CD14-positive monocyte (primary cell): ENCODE measurements at regions not wholly inside any gene's neighbourhood (a gene's known extent, or its start where the extent isn't known, plus 50 kb on each side); places are given as distances from the start of the nearest gene placed in this dataset.

ENCODE experiments used
- DNase-seq, 3 donors: peaks; one replicate each; pipeline ENCODE4 v3.0.0-alpha.2; 2011 to 2022
- H2AFZ ChIP-seq: 2 replicates; pipeline ENCODE4 v1.6.0; 2012; ENCODE audit warnings: mild to moderate bottlenecking, low read depth, low read length, inconsistent platforms; ENCODE audit not compliant: insufficient read depth, poor library complexity, severe bottlenecking
- H3K27ac ChIP-seq, 2 donors: 1 replicate in 1 of 2; 2 replicates in 1 of 2; pipeline ENCODE4 v1.5.1; 2012 to 2013; ENCODE audit warnings: low read length in 2 of 2, control low read depth in 1 of 2, inconsistent platforms in 1 of 2, low read depth in 1 of 2, mild to moderate bottlenecking in 1 of 2
- H3K27me3 ChIP-seq, 2 donors: one replicate each; pipeline versions ENCODE4 v1.6.0 to v1.6.1; 2011 to 2013; ENCODE audit warnings: low read length in 2 of 2; ENCODE audit not compliant: control insufficient read depth in 2 of 2, insufficient read depth in 2 of 2
- H3K36me3 ChIP-seq, 2 donors: replicated peaks in 1 of 2; 1 replicate in 1 of 2; 2 replicates in 1 of 2; pipeline versions ENCODE4 v1.5.1 to v1.6.1; 2012 to 2013; ENCODE audit warnings: low read length in 2 of 2, control low read depth in 1 of 2, inconsistent platforms in 1 of 2, mild to moderate bottlenecking in 1 of 2; ENCODE audit not compliant: insufficient read depth in 2 of 2, control insufficient read depth in 1 of 2
- H3K4me1 ChIP-seq, 2 donors: 1 replicate in 1 of 2; 2 replicates in 1 of 2; pipeline versions ENCODE4 v1.5.1 to v1.6.1; 2012 to 2013; ENCODE audit warnings: low read length in 2 of 2, control low read depth in 1 of 2, inconsistent platforms in 1 of 2, mild to moderate bottlenecking in 1 of 2, moderate library complexity in 1 of 2; ENCODE audit not compliant: insufficient read depth in 2 of 2, control insufficient read depth in 1 of 2
- H3K4me2 ChIP-seq: replicated peaks from 2 replicates; pipeline ENCODE3; 2012; ENCODE audit warnings: low read length, moderate library complexity, mild to moderate bottlenecking; ENCODE audit not compliant: poor library complexity, severe bottlenecking; ENCODE audit errors: extremely low read depth
- H3K4me3 ChIP-seq, 3 experiments: fragments of 200-600 bp in 1 of 3; sonication (generic) in 1 of 3; replicated peaks in 1 of 3; 1 replicate in 2 of 3; 2 replicates in 1 of 3; pipeline ENCODE4 v1.5.1; 2011 to 2013; ENCODE audit warnings: low read length in 3 of 3, mild to moderate bottlenecking in 3 of 3, control low read depth in 2 of 3, low read depth in 2 of 3, inconsistent platforms in 1 of 3, moderate library complexity in 1 of 3
- H3K79me2 ChIP-seq: 2 replicates; pipeline ENCODE4 v1.6.0; 2012; ENCODE audit warnings: mild to moderate bottlenecking, control low read depth, inconsistent platforms, low read length, moderate library complexity; ENCODE audit not compliant: insufficient read depth
- H3K9ac ChIP-seq: 2 replicates; pipeline ENCODE4 v1.6.0; 2017; ENCODE audit warnings: low read length, mild to moderate bottlenecking; ENCODE audit not compliant: insufficient read depth, poor library complexity, severe bottlenecking
- H3K9me3 ChIP-seq, 2 donors: replicated peaks in 1 of 2; 1 replicate in 1 of 2; 2 replicates in 1 of 2; pipeline versions ENCODE4 v1.5.1 to v1.6.1; 2012 to 2013; ENCODE audit warnings: low read length in 2 of 2, control low read depth in 1 of 2; ENCODE audit not compliant: control insufficient read depth in 1 of 2, insufficient read depth in 1 of 2
- H4K20me1 ChIP-seq: 2 replicates; pipeline ENCODE4 v1.6.0; 2012; ENCODE audit warnings: mild to moderate bottlenecking, low read length, control low read depth, moderate library complexity; ENCODE audit not compliant: insufficient read depth
- H3K27ac Mint-ChIP-seq, 7 donors: one replicate each; pipeline ENCODE4 v1.8.0; 2020; ENCODE audit warnings: mild to moderate bottlenecking in 7 of 7, mixed read lengths in 7 of 7, moderate library complexity in 6 of 7, inconsistent platforms in 2 of 7
- H3K27me3 Mint-ChIP-seq, 3 donors: one replicate each; pipeline ENCODE4 v1.8.0; 2021 to 2022; ENCODE audit warnings: low read depth in 3 of 3, mild to moderate bottlenecking in 3 of 3, mixed read lengths in 3 of 3, moderate library complexity in 3 of 3, inconsistent platforms in 1 of 3
- H3K36me3 Mint-ChIP-seq, 2 donors: one replicate each; pipeline ENCODE4 v1.8.0; 2020; ENCODE audit warnings: mixed read lengths in 2 of 2, inconsistent platforms in 1 of 2, mild to moderate bottlenecking in 1 of 2
- H3K4me1 Mint-ChIP-seq: one replicate; pipeline ENCODE4 v1.8.0; 2020; ENCODE audit warnings: mild to moderate bottlenecking, mixed read lengths
- H3K4me3 Mint-ChIP-seq, 2 donors: one replicate each; pipeline ENCODE4 v1.8.0; 2020; ENCODE audit warnings: mild to moderate bottlenecking in 2 of 2, mixed read lengths in 2 of 2, moderate library complexity in 1 of 2
- H3K9me3 Mint-ChIP-seq, 7 donors: one replicate each; pipeline ENCODE4 v1.8.0; 2020 to 2022; ENCODE audit warnings: mixed read lengths in 7 of 7, mild to moderate bottlenecking in 6 of 7, moderate library complexity in 6 of 7, inconsistent platforms in 2 of 7
- WGBS: methylation state at CpG from one replicate; pipeline ENCODE4 v1.1.5; 2013; ENCODE audit warnings: missing lambda C conversion rate; ENCODE audit not compliant: insufficient coverage; 5-methylcytosine and 5-hydroxymethylcytosine counted together
- intact Hi-C, 2 donors: fragments of 100-400 bp; cut with micrococcal nuclease; formaldehyde crosslinking; loops; one replicate each; pipeline versions ENCODE4 v1.15.0 to v1.15.1; 2023
- TF ChIP-seq, protein P1 (sequence below): fragments of 200-600 bp; IDR thresholded peaks from one replicate; pipeline ENCODE4 v1.8.0; 2022; ENCODE audit warnings: antibody characterized with exemption, mild to moderate bottlenecking

DNA sequence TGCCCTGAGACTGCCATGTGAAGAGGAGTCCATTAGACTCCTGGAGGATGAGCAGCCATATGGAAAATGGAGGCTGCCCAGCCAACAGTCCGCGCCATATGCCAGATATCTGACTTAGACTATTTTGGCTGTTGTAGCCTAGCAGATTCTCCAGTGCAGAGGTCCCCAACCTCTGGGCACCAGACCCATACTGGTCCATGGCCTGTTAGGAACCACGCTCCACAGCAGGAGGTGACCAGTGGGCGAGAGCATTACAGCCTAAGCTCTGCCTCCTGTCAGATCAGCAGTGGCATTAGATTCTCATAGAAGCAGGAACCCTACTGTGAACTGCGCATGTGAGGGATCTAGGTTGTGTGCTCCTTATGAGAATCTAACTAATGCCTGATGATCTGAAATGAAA is 851.9 kb downstream of the NR2F1-AS1 start:
- no peak overlapping the region for H3K9ac ChIP-seq
- 90% methylated on average over 5 of the region's 5 CpGs for WGBS
- no peaks in the 10 kb centered on the region for H3K4me1 ChIP-seq
- H4K20me1 ChIP-seq = no peaks in the 10 kb centered on the region
- no peak overlapping the region for H3K4me2 ChIP-seq
- no peak overlapping the region for H3K4me3 Mint-ChIP-seq
- H3K79me2 ChIP-seq = no peaks in the 10 kb centered on the region
- no peaks in the 10 kb centered on the region for H3K4me1 Mint-ChIP-seq
- H3K27ac Mint-ChIP-seq = no peak overlapping the region
- H3K9me3 Mint-ChIP-seq = peaks cover 0 to 5% (median 3%) of the 10 kb centered on the region in 7 donors
- no peak overlapping the region for H3K4me3 ChIP-seq
- H3K36me3 ChIP-seq = no peaks in the 10 kb centered on the region
- H3K27ac ChIP-seq = no peak overlapping the region
- no peak overlapping the region for H2AFZ ChIP-seq
- H3K36me3 Mint-ChIP-seq = no peaks in the 10 kb centered on the region
- H3K27me3 Mint-ChIP-seq = no peaks in the 10 kb centered on the region
- intact Hi-C loops = no loop called here
- DNase-seq = no peak
- peaks cover 9 to 14% of the 10 kb centered on the region in 2 donors for H3K9me3 ChIP-seq
- TF ChIP-seq, protein P1, sequence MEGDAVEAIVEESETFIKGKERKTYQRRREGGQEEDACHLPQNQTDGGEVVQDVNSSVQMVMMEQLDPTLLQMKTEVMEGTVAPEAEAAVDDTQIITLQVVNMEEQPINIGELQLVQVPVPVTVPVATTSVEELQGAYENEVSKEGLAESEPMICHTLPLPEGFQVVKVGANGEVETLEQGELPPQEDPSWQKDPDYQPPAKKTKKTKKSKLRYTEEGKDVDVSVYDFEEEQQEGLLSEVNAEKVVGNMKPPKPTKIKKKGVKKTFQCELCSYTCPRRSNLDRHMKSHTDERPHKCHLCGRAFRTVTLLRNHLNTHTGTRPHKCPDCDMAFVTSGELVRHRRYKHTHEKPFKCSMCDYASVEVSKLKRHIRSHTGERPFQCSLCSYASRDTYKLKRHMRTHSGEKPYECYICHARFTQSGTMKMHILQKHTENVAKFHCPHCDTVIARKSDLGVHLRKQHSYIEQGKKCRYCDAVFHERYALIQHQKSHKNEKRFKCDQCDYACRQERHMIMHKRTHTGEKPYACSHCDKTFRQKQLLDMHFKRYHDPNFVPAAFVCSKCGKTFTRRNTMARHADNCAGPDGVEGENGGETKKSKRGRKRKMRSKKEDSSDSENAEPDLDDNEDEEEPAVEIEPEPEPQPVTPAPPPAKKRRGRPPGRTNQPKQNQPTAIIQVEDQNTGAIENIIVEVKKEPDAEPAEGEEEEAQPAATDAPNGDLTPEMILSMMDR = no peak
- H3K27me3 ChIP-seq = no peaks in the 10 kb centered on the region

DNA sequence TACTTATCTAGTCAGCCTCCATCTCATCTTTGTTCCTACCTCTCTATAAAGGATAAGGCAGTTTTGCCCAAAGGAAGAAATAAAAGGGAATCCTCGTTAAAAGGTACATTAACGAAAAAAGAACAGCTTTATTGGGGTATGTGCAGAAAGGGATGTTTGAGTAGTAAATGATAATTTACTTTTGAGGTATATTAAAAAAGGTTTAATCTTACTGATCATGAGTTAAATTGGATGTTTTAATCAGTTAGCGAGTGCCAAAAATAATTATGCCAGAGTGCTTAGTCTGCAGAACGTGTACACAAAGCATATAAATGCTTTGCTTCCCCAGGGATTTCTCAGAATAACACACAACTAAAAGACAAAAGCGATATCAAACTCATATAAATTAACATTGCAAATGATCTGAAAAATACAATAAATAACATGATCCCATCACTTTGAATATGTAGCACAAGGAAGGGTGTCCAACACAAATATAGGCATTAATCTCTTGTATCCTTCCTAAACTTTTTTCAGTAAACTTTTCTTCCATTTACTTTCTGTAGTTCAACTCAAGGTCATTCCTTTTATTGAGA is 865.0 kb downstream of the NR2F1-AS1 start:
- H3K9me3 ChIP-seq = no peaks in the 10 kb centered on the region

More for the DNA sequence above, 865.0 kb downstream of the NR2F1-AS1 start:
- Histone ChIP-seq H2AFZ (no peak overlapping the region), H3K27me3 (no peaks in the 10 kb centered on the region), H3K27ac (no peak overlapping the region), H3K4me3 (no peak overlapping the region), H3K4me1 (no peaks in the 10 kb centered on the region), H3K79me2 (no peaks in the 10 kb centered on the region), H3K9ac (no peak overlapping the region), H4K20me1 (no peaks in the 10 kb centered on the region), H3K36me3 (no peaks in the 10 kb centered on the region), H3K4me2 (no peak overlapping the region)
- TF ChIP-seq, protein P1 = no peak
- DNase-seq = no peak
- Mint-ChIP-seq H3K36me3 (no peaks in the 10 kb centered on the region), H3K9me3 (no peaks in the 10 kb centered on the region), H3K27ac (no peak overlapping the region), H3K4me1 (no peaks in the 10 kb centered on the region), H3K27me3 (no peaks in the 10 kb centered on the region), H3K4me3 (no peak overlapping the region)
- intact Hi-C loops = no loop called here
- 80% methylated on average over 2 of the region's 5 CpGs for WGBS
